KOPT-K1 (cell line): ENCODE measurements at regions not wholly inside any gene's neighbourhood (a gene's known extent, or its start where the extent isn't known, plus 50 kb on each side); places are given as distances from the start of the nearest gene placed in this dataset.
A peak's percentile ranks its signal among the peaks of the same experiment; 100 is the strongest.

Experiments used
- H3K27ac ChIP-seq: fragments of 200-600 bp; sonication (generic); 2 replicates; pipeline ENCODE4 v1.5.1; 2016; ENCODE audit warnings: antibody characterized with exemption, mild to moderate bottlenecking, low read depth, low read length; ENCODE audit not compliant: poor library complexity, severe bottlenecking
- H3K36me3 ChIP-seq: fragments of 200-600 bp; sonication (generic); 2 replicates; pipeline ENCODE4 v1.5.1; 2017; ENCODE audit warnings: antibody characterized with exemption, mild to moderate bottlenecking, low read length, moderate library complexity; ENCODE audit not compliant: insufficient read depth
- H3K9me3 ChIP-seq: fragments of 200-600 bp; sonication (generic); 2 replicates; pipeline ENCODE4 v1.5.1; 2017; ENCODE audit warnings: antibody characterized with exemption, low read length, mild to moderate bottlenecking; ENCODE audit not compliant: insufficient read depth, poor library complexity, severe bottlenecking

GRCh38 chrX:45860450-45860849, 659.8 kb upstream of the DIPK2B start:
- H3K36me3 ChIP-seq, result no peaks in the 10 kb centered on the region
- no peak overlapping the region for H3K27ac ChIP-seq
- no peaks in the 10 kb centered on the region for H3K9me3 ChIP-seq

- Histone ChIP-seq H3K36me3 (no peaks in the 10 kb centered on the region), H3K9me3 (no peaks in the 10 kb centered on the region), H3K27ac (no peak overlapping the region)
Measured at GRCh38 chrX:45859407-45859806, 658.7 kb upstream of the DIPK2B start.

- Histone ChIP-seq H3K36me3 (peaks cover 5% of the 10 kb centered on the region), H3K27ac (no peak overlapping the region), H3K9me3 (no peaks in the 10 kb centered on the region)
Measured at GRCh38 chrX:45852884-45853283, 652.2 kb upstream of the DIPK2B start.

- Histone ChIP-seq H3K9me3 (no peaks in the 10 kb centered on the region), H3K27ac (peak overlapping the region; percentile 77), H3K36me3 (peaks cover 16% of the 10 kb centered on the region)
Measured at GRCh38 chrX:45851434-45851991, 650.8 kb upstream of the DIPK2B start.

- Histone ChIP-seq H3K36me3 (peaks cover 16% of the 10 kb centered on the region), H3K9me3 (no peaks in the 10 kb centered on the region), H3K27ac (peak overlapping the region; percentile 77)
Measured at GRCh38 chrX:45850775-45851433, 650.2 kb upstream of the DIPK2B start.

- Histone ChIP-seq H3K36me3 (peaks cover 17% of the 10 kb centered on the region), H3K27ac (peak overlapping the region; percentile 77), H3K9me3 (no peaks in the 10 kb centered on the region)
Measured at GRCh38 chrX:45850197-45850774, 649.6 kb upstream of the DIPK2B start.

- peaks cover 21% of the 10 kb centered on the region for H3K36me3 ChIP-seq
- no peaks in the 10 kb centered on the region for H3K9me3 ChIP-seq
- H3K27ac ChIP-seq, result peak overlapping the region; percentile 77
Measured at GRCh38 chrX:45849261-45849862, 648.7 kb upstream of the DIPK2B start.

GRCh38 chrX:45847961-45848360, 647.3 kb upstream of the DIPK2B start:
- H3K27ac ChIP-seq, result no peak overlapping the region
- H3K9me3 ChIP-seq, result no peaks in the 10 kb centered on the region
- peaks cover 30% of the 10 kb centered on the region for H3K36me3 ChIP-seq

GRCh38 chrX:45846328-45846727, 645.7 kb upstream of the DIPK2B start:
- Histone ChIP-seq H3K27ac (no peak overlapping the region), H3K9me3 (no peaks in the 10 kb centered on the region), H3K36me3 (peaks cover 30% of the 10 kb centered on the region)

- Histone ChIP-seq H3K9me3 (no peaks in the 10 kb centered on the region), H3K27ac (no peak overlapping the region), H3K36me3 (peaks cover 30% of the 10 kb centered on the region)
Measured at GRCh38 chrX:45845142-45845541, 644.5 kb upstream of the DIPK2B start.

- H3K9me3 ChIP-seq, result no peaks in the 10 kb centered on the region
- H3K36me3 ChIP-seq, result peaks cover 30% of the 10 kb centered on the region
- no peak overlapping the region for H3K27ac ChIP-seq
Measured at GRCh38 chrX:45843518-45843917, 642.8 kb upstream of the DIPK2B start.

GRCh38 chrX:45842926-45843315, 642.2 kb upstream of the DIPK2B start:
- Histone ChIP-seq H3K36me3 (peaks cover 25% of the 10 kb centered on the region), H3K9me3 (no peaks in the 10 kb centered on the region), H3K27ac (no peak overlapping the region)

GRCh38 chrX:45842207-45842925, 641.7 kb upstream of the DIPK2B start:
- Histone ChIP-seq H3K9me3 (no peaks in the 10 kb centered on the region), H3K36me3 (peaks cover 20% of the 10 kb centered on the region), H3K27ac (no peak overlapping the region)

GRCh38 chrX:45840411-45840950, 639.8 kb upstream of the DIPK2B start:
- Histone ChIP-seq H3K36me3 (peaks cover 15% of the 10 kb centered on the region), H3K27ac (no peak overlapping the region), H3K9me3 (no peaks in the 10 kb centered on the region)

GRCh38 chrX:45830343-45830742, 629.7 kb upstream of the DIPK2B start:
- H3K27ac ChIP-seq, result no peak overlapping the region
- peaks cover under 1% of the 10 kb centered on the region; the same call in 1 of the 2 replicates for H3K36me3 ChIP-seq
- H3K9me3 ChIP-seq, result no peaks in the 10 kb centered on the region
